ENCODE measurements at regions not wholly inside any gene's neighbourhood (a gene's known extent, or its start where the extent isn't known, plus 50 kb on each side); places are given as distances from the start of the nearest gene placed in this dataset.

GRCh38 chr13:30119476-30119875 is 187.9 kb downstream of the KATNAL1 start:
- Histone ChIP-seq H2BK120ac (ENCODE audit: low read depth, low read length) (no peak overlapping the region), H3K9ac (ENCODE audit: low read depth, low read length, poor library complexity) (no peak overlapping the region), H3K27ac (replicated peaks; ENCODE audit: low read length) (no peak overlapping the region), H3K23ac (ENCODE audit: low read depth, low read length, poor library complexity) (no peak overlapping the region), H3K4me3 (ENCODE audit: low read length in 2 of 2) (no peak overlapping the region), H3K79me1 (ENCODE audit: low read depth, low read length) (no peaks in the 10 kb centered on the region), H4K91ac (ENCODE audit: low read depth, low read length, poor library complexity) (no peak overlapping the region), H3K4me1 (ENCODE audit: control insufficient read depth in 2 of 2, insufficient read depth in 1 of 2, low read depth in 1 of 2, low read length in 2 of 2) (peaks cover 0 to 3% of the 10 kb centered on the region in 2 donors), H2AFZ (ENCODE audit: low read length) (no peak overlapping the region), H3K14ac (ENCODE audit: low read length) (no peak overlapping the region), H2BK15ac (ENCODE audit: low read length) (no peak overlapping the region), H3K18ac (ENCODE audit: low read length) (no peak overlapping the region), H3K4me2 (ENCODE audit: insufficient read depth, low read length, poor library complexity, severe bottlenecking) (no peak overlapping the region), H3K9me3 (replicated peaks in 1 of 2; ENCODE audit: control insufficient read depth in 2 of 2, insufficient read depth in 1 of 2, low read depth in 1 of 2, low read length in 2 of 2) (no peaks in the 10 kb centered on the region), H4K8ac (ENCODE audit: low read depth, low read length) (no peak overlapping the region), H2BK5ac (ENCODE audit: low read length) (no peak overlapping the region), H2BK12ac (ENCODE audit: low read length) (no peak overlapping the region), H3K36me3 (replicated peaks in 1 of 2; ENCODE audit: control insufficient read depth in 2 of 2, insufficient read depth in 2 of 2, low read length in 2 of 2) (no peaks in the 10 kb centered on the region), H3K4ac (ENCODE audit: low read length) (no peak overlapping the region), H3K27me3 (ENCODE audit: control insufficient read depth in 3 of 3, insufficient read depth in 3 of 3, low read depth in 1 of 3, low read length in 3 of 3) (peaks cover 0 to 15% (median 0%) of the 10 kb centered on the region in 3 experiments), H2AK5ac (ENCODE audit: low read depth, low read length) (no peak overlapping the region)
- WGBS, 2 donors (ENCODE audit: extremely low coverage in 2 of 2, insufficient read length in 2 of 2, insufficient replicate concordance in 1 of 2), result no CpG with 5 or more reads among the region's 6 CpGs
- DNase-seq (ENCODE audit: low spot score), result no peak

GRCh38 chr13:30116379-30116778 is 191.0 kb downstream of the KATNAL1 start:
- WGBS, 2 donors (ENCODE audit: extremely low coverage in 2 of 2, insufficient read length in 2 of 2, insufficient replicate concordance in 1 of 2), result no CpG with 5 or more reads among the region's 6 CpGs
- Histone ChIP-seq H3K9ac (ENCODE audit: low read depth, low read length, poor library complexity) (no peak overlapping the region), H3K4ac (ENCODE audit: low read length) (no peak overlapping the region), H3K27me3 (ENCODE audit: control insufficient read depth in 3 of 3, insufficient read depth in 3 of 3, low read depth in 1 of 3, low read length in 3 of 3) (peaks cover 0 to 23% (median 0%) of the 10 kb centered on the region in 3 experiments), H3K9me3 (replicated peaks in 1 of 2; ENCODE audit: control insufficient read depth in 2 of 2, insufficient read depth in 1 of 2, low read depth in 1 of 2, low read length in 2 of 2) (no peaks in the 10 kb centered on the region), H2BK120ac (ENCODE audit: low read depth, low read length) (no peak overlapping the region), H2BK12ac (ENCODE audit: low read length) (peak overlapping the region; percentile 33), H2BK15ac (ENCODE audit: low read length) (no peak overlapping the region), H2AK5ac (ENCODE audit: low read depth, low read length) (no peak overlapping the region), H3K4me1 (ENCODE audit: control insufficient read depth in 2 of 2, insufficient read depth in 1 of 2, low read depth in 1 of 2, low read length in 2 of 2) (peaks cover 13 to 14% of the 10 kb centered on the region in 2 donors), H3K23ac (ENCODE audit: low read depth, low read length, poor library complexity) (no peak overlapping the region), H3K14ac (ENCODE audit: low read length) (no peak overlapping the region), H2AFZ (ENCODE audit: low read length) (no peak overlapping the region), H3K4me3 (ENCODE audit: low read length in 2 of 2) (no peak overlapping the region), H3K18ac (ENCODE audit: low read length) (no peak overlapping the region), H4K8ac (ENCODE audit: low read depth, low read length) (no peak overlapping the region), H3K36me3 (replicated peaks in 1 of 2; ENCODE audit: control insufficient read depth in 2 of 2, insufficient read depth in 2 of 2, low read length in 2 of 2) (no peaks in the 10 kb centered on the region), H2BK5ac (ENCODE audit: low read length) (no peak overlapping the region), H4K91ac (ENCODE audit: low read depth, low read length, poor library complexity) (no peak overlapping the region), H3K79me1 (ENCODE audit: low read depth, low read length) (no peaks in the 10 kb centered on the region), H3K27ac (replicated peaks; ENCODE audit: low read length) (no peak overlapping the region), H3K4me2 (ENCODE audit: insufficient read depth, low read length, poor library complexity, severe bottlenecking) (no peak overlapping the region)
- DNase-seq (ENCODE audit: low spot score), result no peak

GRCh38 chr13:30115257-30115600 is 192.1 kb downstream of the KATNAL1 start:
- no peak overlapping the region for H3K14ac ChIP-seq (ENCODE audit: low read length)
- no peak overlapping the region for H3K18ac ChIP-seq (ENCODE audit: low read length)
- no peak for DNase-seq (ENCODE audit: low spot score)
- H3K4me1 ChIP-seq (ENCODE audit: control insufficient read depth in 2 of 2, insufficient read depth in 1 of 2, low read depth in 1 of 2, low read length in 2 of 2), result peaks cover 14 to 15% of the 10 kb centered on the region in 2 donors
- no peak overlapping the region for H3K23ac ChIP-seq (ENCODE audit: low read depth, low read length, poor library complexity)
- H3K27ac ChIP-seq (replicated peaks; ENCODE audit: low read length), result no peak overlapping the region
- H3K4ac ChIP-seq (ENCODE audit: low read length), result no peak overlapping the region
- no peak overlapping the region for H3K4me2 ChIP-seq (ENCODE audit: insufficient read depth, low read length, poor library complexity, severe bottlenecking)
- no peak overlapping the region for H4K8ac ChIP-seq (ENCODE audit: low read depth, low read length)
- no peaks in the 10 kb centered on the region for H3K79me1 ChIP-seq (ENCODE audit: low read depth, low read length)
- H2BK5ac ChIP-seq (ENCODE audit: low read length), result no peak overlapping the region
- H2AK5ac ChIP-seq (ENCODE audit: low read depth, low read length), result no peak overlapping the region
- H2BK12ac ChIP-seq (ENCODE audit: low read length), result no peak overlapping the region
- no peaks in the 10 kb centered on the region for H3K36me3 ChIP-seq (replicated peaks in 1 of 2; ENCODE audit: control insufficient read depth in 2 of 2, insufficient read depth in 2 of 2, low read length in 2 of 2)
- H3K27me3 ChIP-seq (ENCODE audit: control insufficient read depth in 3 of 3, insufficient read depth in 3 of 3, low read depth in 1 of 3, low read length in 3 of 3), result peaks cover 0 to 17% (median 0%) of the 10 kb centered on the region in 3 experiments
- H2AFZ ChIP-seq (ENCODE audit: low read length), result peak overlapping the region; percentile 96
- no peaks in the 10 kb centered on the region for H3K9me3 ChIP-seq (replicated peaks in 1 of 2; ENCODE audit: control insufficient read depth in 2 of 2, insufficient read depth in 1 of 2, low read depth in 1 of 2, low read length in 2 of 2)
- no peak overlapping the region for H2BK15ac ChIP-seq (ENCODE audit: low read length)
- no CpG with 5 or more reads among the region's 9 CpGs for WGBS, 2 donors (ENCODE audit: extremely low coverage in 2 of 2, insufficient read length in 2 of 2, insufficient replicate concordance in 1 of 2)
- H4K91ac ChIP-seq (ENCODE audit: low read depth, low read length, poor library complexity), result no peak overlapping the region
- peak overlapping the region in 1 of 2 donors; percentile 65 for H3K4me3 ChIP-seq (ENCODE audit: low read length in 2 of 2)
- H3K9ac ChIP-seq (ENCODE audit: low read depth, low read length, poor library complexity), result no peak overlapping the region
- no peak overlapping the region for H2BK120ac ChIP-seq (ENCODE audit: low read depth, low read length)

- peak; percentile 85 for DNase-seq (ENCODE audit: low spot score)
Observed at GRCh38 chr13:30114571-30115256, 192.6 kb downstream of the KATNAL1 start.

More at GRCh38 chr13:30114571-30115256, 192.6 kb downstream of the KATNAL1 start:
- no peak overlapping the region for H3K4ac ChIP-seq (ENCODE audit: low read length)
- H2AK5ac ChIP-seq (ENCODE audit: low read depth, low read length), result no peak overlapping the region
- H3K14ac ChIP-seq (ENCODE audit: low read length), result no peak overlapping the region
- no peak overlapping the region for H2BK120ac ChIP-seq (ENCODE audit: low read depth, low read length)
- no peaks in the 10 kb centered on the region for H3K79me1 ChIP-seq (ENCODE audit: low read depth, low read length)
- H3K27me3 ChIP-seq (ENCODE audit: control insufficient read depth in 3 of 3, insufficient read depth in 3 of 3, low read depth in 1 of 3, low read length in 3 of 3), result peaks cover 0 to 11% (median 0%) of the 10 kb centered on the region in 3 experiments
- H3K23ac ChIP-seq (ENCODE audit: low read depth, low read length, poor library complexity), result peak overlapping the region; percentile 86
- no peaks in the 10 kb centered on the region for H3K9me3 ChIP-seq (replicated peaks in 1 of 2; ENCODE audit: control insufficient read depth in 2 of 2, insufficient read depth in 1 of 2, low read depth in 1 of 2, low read length in 2 of 2)
- H3K18ac ChIP-seq (ENCODE audit: low read length), result peak overlapping the region; percentile 95
- H2BK5ac ChIP-seq (ENCODE audit: low read length), result peak overlapping the region; percentile 75
- H3K27ac ChIP-seq (replicated peaks; ENCODE audit: low read length), result peak overlapping the region; percentile 72
- no CpG with 5 or more reads among the region's 67 CpGs for WGBS, 2 donors (ENCODE audit: extremely low coverage in 2 of 2, insufficient read length in 2 of 2, insufficient replicate concordance in 1 of 2)
- H4K91ac ChIP-seq (ENCODE audit: low read depth, low read length, poor library complexity), result no peak overlapping the region
- H3K4me1 ChIP-seq (ENCODE audit: control insufficient read depth in 2 of 2, insufficient read depth in 1 of 2, low read depth in 1 of 2, low read length in 2 of 2), result peaks cover 14 to 17% of the 10 kb centered on the region in 2 donors
- no peak overlapping the region for H4K8ac ChIP-seq (ENCODE audit: low read depth, low read length)
- H2BK15ac ChIP-seq (ENCODE audit: low read length), result peak overlapping the region; percentile 59
- peak overlapping the region; percentile 86 for H3K9ac ChIP-seq (ENCODE audit: low read depth, low read length, poor library complexity)
- H2AFZ ChIP-seq (ENCODE audit: low read length), result peak overlapping the region; percentile 96
- H3K36me3 ChIP-seq (replicated peaks in 1 of 2; ENCODE audit: control insufficient read depth in 2 of 2, insufficient read depth in 2 of 2, low read length in 2 of 2), result no peaks in the 10 kb centered on the region
- H3K4me3 ChIP-seq (ENCODE audit: low read length in 2 of 2), result peak overlapping the region; percentile 65 to 87
- peak overlapping the region; percentile 75 for H3K4me2 ChIP-seq (ENCODE audit: insufficient read depth, low read length, poor library complexity, severe bottlenecking)
- H2BK12ac ChIP-seq (ENCODE audit: low read length), result no peak overlapping the region
